ENCODE measurements at regions not wholly inside any gene's neighbourhood (a gene's known extent, or its start where the extent isn't known, plus 50 kb on each side); places are given as distances from the start of the nearest gene placed in this dataset.

DNA sequence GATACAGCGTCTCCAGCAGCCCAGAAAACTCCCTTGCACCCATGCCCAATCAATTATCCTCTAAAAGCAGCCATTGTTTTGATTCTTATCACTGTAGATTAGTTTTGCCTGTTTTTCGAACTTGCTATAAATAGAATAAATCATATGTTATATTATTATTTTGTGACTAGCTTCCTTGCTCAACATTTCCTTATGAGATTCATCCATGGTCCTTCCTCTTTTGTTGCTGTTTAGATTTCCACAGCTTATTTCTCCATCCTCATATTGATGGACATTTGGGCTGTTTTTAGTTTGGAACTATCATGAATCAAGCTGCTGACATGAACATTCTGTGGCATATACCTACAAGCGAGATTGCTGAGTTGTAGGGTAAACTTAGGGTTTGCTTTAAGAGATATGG, 595.3 kb downstream of the BCOR start:
- TF ChIP-seq POLR2AphosphoS5 (IDR thresholded peaks at IDR 0.05) = no peak
- no peak for TF ChIP-seq POLR2A (IDR thresholded peaks at IDR 0.05)
- TF ChIP-seq, protein P1, sequence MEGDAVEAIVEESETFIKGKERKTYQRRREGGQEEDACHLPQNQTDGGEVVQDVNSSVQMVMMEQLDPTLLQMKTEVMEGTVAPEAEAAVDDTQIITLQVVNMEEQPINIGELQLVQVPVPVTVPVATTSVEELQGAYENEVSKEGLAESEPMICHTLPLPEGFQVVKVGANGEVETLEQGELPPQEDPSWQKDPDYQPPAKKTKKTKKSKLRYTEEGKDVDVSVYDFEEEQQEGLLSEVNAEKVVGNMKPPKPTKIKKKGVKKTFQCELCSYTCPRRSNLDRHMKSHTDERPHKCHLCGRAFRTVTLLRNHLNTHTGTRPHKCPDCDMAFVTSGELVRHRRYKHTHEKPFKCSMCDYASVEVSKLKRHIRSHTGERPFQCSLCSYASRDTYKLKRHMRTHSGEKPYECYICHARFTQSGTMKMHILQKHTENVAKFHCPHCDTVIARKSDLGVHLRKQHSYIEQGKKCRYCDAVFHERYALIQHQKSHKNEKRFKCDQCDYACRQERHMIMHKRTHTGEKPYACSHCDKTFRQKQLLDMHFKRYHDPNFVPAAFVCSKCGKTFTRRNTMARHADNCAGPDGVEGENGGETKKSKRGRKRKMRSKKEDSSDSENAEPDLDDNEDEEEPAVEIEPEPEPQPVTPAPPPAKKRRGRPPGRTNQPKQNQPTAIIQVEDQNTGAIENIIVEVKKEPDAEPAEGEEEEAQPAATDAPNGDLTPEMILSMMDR (IDR thresholded peaks at IDR 0.05) = no peak
